ENCODE measurements at regions not wholly inside any gene's neighbourhood (a gene's known extent, or its start where the extent isn't known, plus 50 kb on each side); places are given as distances from the start of the nearest gene placed in this dataset.

GRCh38 chr7:156073366-156074052 lies 261.2 kb upstream of the SHH start:
- Histone ChIP-seq H3K9me3 (ENCODE audit: low read length) (no peaks in the 10 kb centered on the region), H3K4me1 (ENCODE audit: insufficient read depth, low read length) (no peaks in the 10 kb centered on the region), H3K36me3 (ENCODE audit: insufficient read depth, low read length) (no peaks in the 10 kb centered on the region), H3K27me3 (ENCODE audit: insufficient read depth, low read length, poor library complexity, severe bottlenecking) (no peaks in the 10 kb centered on the region), H3K4me3 (ENCODE audit: low read length) (no peak overlapping the region), H3K27ac (ENCODE audit: low read depth, low read length) (no peak overlapping the region)
- peaks cover 0 to 2% (median 0%) of the 10 kb centered on the region in 5 donors for H3K9me3 Mint-ChIP-seq
- no peak for DNase-seq
- ChIA-PET POLR2A (no interaction called here), CTCF (no interaction called here)
- no peak overlapping the region for H3K4me3 Mint-ChIP-seq
- H3K27me3 Mint-ChIP-seq, result peaks cover 0 to 6% of the 10 kb centered on the region in 2 donors
- no peak overlapping the region for H3K27ac Mint-ChIP-seq
- H3K4me1 Mint-ChIP-seq, result no peaks in the 10 kb centered on the region
- no peaks in the 10 kb centered on the region for H3K36me3 Mint-ChIP-seq

GRCh38 chr7:156071612-156072011 lies 259.3 kb upstream of the SHH start:
- Mint-ChIP-seq H3K36me3 (no peaks in the 10 kb centered on the region), H3K27me3 (peaks cover 0 to 7% of the 10 kb centered on the region in 2 donors), H3K27ac (no peak overlapping the region), H3K4me1 (no peaks in the 10 kb centered on the region), H3K4me3 (no peak overlapping the region), H3K9me3 (peaks cover 0 to 2% (median under 1%) of the 10 kb centered on the region in 5 donors)
- H3K27ac ChIP-seq (ENCODE audit: low read depth, low read length), result no peak overlapping the region
- H3K27me3 ChIP-seq (ENCODE audit: insufficient read depth, low read length, poor library complexity, severe bottlenecking), result no peaks in the 10 kb centered on the region
- H3K4me3 ChIP-seq (ENCODE audit: low read length), result no peak overlapping the region
- no peaks in the 10 kb centered on the region for H3K4me1 ChIP-seq (ENCODE audit: insufficient read depth, low read length)
- DNase-seq, result no peak
- no peaks in the 10 kb centered on the region for H3K36me3 ChIP-seq (ENCODE audit: insufficient read depth, low read length)
- CTCF ChIA-PET, result no interaction called here
- H3K9me3 ChIP-seq (ENCODE audit: low read length), result no peaks in the 10 kb centered on the region
- POLR2A ChIA-PET, result no interaction called here

DNA sequence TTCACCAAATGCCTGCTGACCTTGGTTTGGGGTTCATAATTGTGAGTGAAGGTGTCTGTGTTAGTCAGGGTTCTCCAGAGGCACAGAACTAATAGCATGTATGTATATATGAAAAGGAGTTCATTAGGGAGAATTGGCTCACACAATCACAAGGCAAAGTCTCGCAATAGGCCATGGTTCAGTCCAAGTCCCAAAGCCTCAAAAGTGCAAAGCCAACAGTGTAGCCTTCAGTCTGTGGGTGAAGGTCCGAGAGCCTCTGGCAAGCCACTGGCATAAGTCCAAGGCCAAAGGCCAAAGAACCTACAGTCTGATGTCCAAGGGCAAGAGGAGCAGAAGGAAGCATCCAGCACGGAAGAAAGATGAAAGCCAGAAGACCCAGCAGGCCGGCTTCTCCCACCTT lies 257.6 kb upstream of the SHH start:
- CTCF ChIA-PET, result no interaction called here
- Mint-ChIP-seq H3K36me3 (no peaks in the 10 kb centered on the region), H3K4me3 (no peak overlapping the region), H3K9me3 (peaks cover 0 to 4% (median 2%) of the 10 kb centered on the region in 5 donors), H3K27ac (no peak overlapping the region), H3K27me3 (peaks cover 0 to 5% of the 10 kb centered on the region in 2 donors), H3K4me1 (no peaks in the 10 kb centered on the region)
- POLR2A ChIA-PET, result no interaction called here
- no peaks in the 10 kb centered on the region for H3K4me1 ChIP-seq (ENCODE audit: insufficient read depth, low read length)
- no peak overlapping the region for H3K27ac ChIP-seq (ENCODE audit: low read depth, low read length)
- no peak for DNase-seq
- no peaks in the 10 kb centered on the region for H3K9me3 ChIP-seq (ENCODE audit: low read length)
- H3K4me3 ChIP-seq (ENCODE audit: low read length), result no peak overlapping the region
- H3K27me3 ChIP-seq (ENCODE audit: insufficient read depth, low read length, poor library complexity, severe bottlenecking), result no peaks in the 10 kb centered on the region
- H3K36me3 ChIP-seq (ENCODE audit: insufficient read depth, low read length), result no peaks in the 10 kb centered on the region

- no peak overlapping the region for H3K4me3 Mint-ChIP-seq
- no peak for DNase-seq
- H3K4me1 Mint-ChIP-seq, result no peaks in the 10 kb centered on the region
- peaks cover 0 to 4% (median 2%) of the 10 kb centered on the region in 5 donors for H3K9me3 Mint-ChIP-seq
- no peaks in the 10 kb centered on the region for H3K36me3 Mint-ChIP-seq
- H3K36me3 ChIP-seq (ENCODE audit: insufficient read depth, low read length), result no peaks in the 10 kb centered on the region
- ChIA-PET CTCF (no interaction called here), POLR2A (no interaction called here)
- H3K27ac Mint-ChIP-seq, result no peak overlapping the region
- H3K27me3 ChIP-seq (ENCODE audit: insufficient read depth, low read length, poor library complexity, severe bottlenecking), result no peaks in the 10 kb centered on the region
- peaks cover 0 to 5% of the 10 kb centered on the region in 2 donors for H3K27me3 Mint-ChIP-seq
- no peak overlapping the region for H3K4me3 ChIP-seq (ENCODE audit: low read length)
- H3K4me1 ChIP-seq (ENCODE audit: insufficient read depth, low read length), result no peaks in the 10 kb centered on the region
- no peaks in the 10 kb centered on the region for H3K9me3 ChIP-seq (ENCODE audit: low read length)
- H3K27ac ChIP-seq (ENCODE audit: low read depth, low read length), result no peak overlapping the region
Observed at GRCh38 chr7:156067156-156067555, 254.9 kb upstream of the SHH start.

GRCh38 chr7:156065400-156065799 lies 253.1 kb upstream of the SHH start:
- no peak for DNase-seq
- no peaks in the 10 kb centered on the region for H3K36me3 Mint-ChIP-seq
- no peak overlapping the region for H3K27ac Mint-ChIP-seq
- no peaks in the 10 kb centered on the region for H3K4me1 ChIP-seq (ENCODE audit: insufficient read depth, low read length)
- no peak overlapping the region for H3K4me3 ChIP-seq (ENCODE audit: low read length)
- no peak overlapping the region for H3K27ac ChIP-seq (ENCODE audit: low read depth, low read length)
- no peak overlapping the region for H3K4me3 Mint-ChIP-seq
- CTCF ChIA-PET, result no interaction called here
- no peaks in the 10 kb centered on the region for H3K27me3 ChIP-seq (ENCODE audit: insufficient read depth, low read length, poor library complexity, severe bottlenecking)
- no peaks in the 10 kb centered on the region for H3K4me1 Mint-ChIP-seq
- peaks cover 0 to 7% (median 4%) of the 10 kb centered on the region in 5 donors for H3K9me3 Mint-ChIP-seq
- POLR2A ChIA-PET, result no interaction called here
- H3K9me3 ChIP-seq (ENCODE audit: low read length), result no peaks in the 10 kb centered on the region
- peaks cover 0 to 8% of the 10 kb centered on the region in 2 donors for H3K27me3 Mint-ChIP-seq
- no peaks in the 10 kb centered on the region for H3K36me3 ChIP-seq (ENCODE audit: insufficient read depth, low read length)

DNA sequence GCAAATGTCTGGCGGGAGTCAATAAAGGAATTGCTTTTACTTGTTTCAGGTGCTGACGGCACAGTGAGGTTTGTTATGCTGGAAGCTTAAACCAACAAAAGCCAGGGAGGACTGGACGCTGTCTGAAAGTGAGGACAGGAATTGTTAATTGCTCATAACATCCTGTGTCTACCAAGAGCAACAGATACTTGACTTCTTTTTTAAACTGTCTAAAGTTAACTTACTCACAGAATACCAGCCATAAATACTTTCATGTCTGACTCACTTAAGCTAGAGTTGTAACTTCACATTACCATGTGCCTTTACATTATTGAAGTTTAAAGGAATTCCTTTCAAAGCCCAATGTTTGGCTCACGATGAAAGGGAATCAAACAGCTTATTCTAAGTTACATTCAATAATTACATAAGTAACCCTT lies 252.7 kb upstream of the SHH start:
- Mint-ChIP-seq H3K36me3 (no peaks in the 10 kb centered on the region), H3K4me1 (no peaks in the 10 kb centered on the region), H3K27me3 (peaks cover 0 to 8% of the 10 kb centered on the region in 2 donors), H3K9me3 (peaks cover 3 to 7% (median 4%) of the 10 kb centered on the region in 5 donors), H3K4me3 (no peak overlapping the region), H3K27ac (no peak overlapping the region)
- Histone ChIP-seq H3K4me1 (ENCODE audit: insufficient read depth, low read length) (no peaks in the 10 kb centered on the region), H3K27ac (ENCODE audit: low read depth, low read length) (no peak overlapping the region), H3K9me3 (ENCODE audit: low read length) (no peaks in the 10 kb centered on the region), H3K36me3 (ENCODE audit: insufficient read depth, low read length) (no peaks in the 10 kb centered on the region), H3K4me3 (ENCODE audit: low read length) (no peak overlapping the region), H3K27me3 (ENCODE audit: insufficient read depth, low read length, poor library complexity, severe bottlenecking) (no peaks in the 10 kb centered on the region)
- CTCF ChIA-PET, result no interaction called here
- POLR2A ChIA-PET, result no interaction called here
- DNase-seq, result no peak

- CTCF ChIA-PET, result no interaction called here
- no peak overlapping the region for H3K27ac Mint-ChIP-seq
- no peaks in the 10 kb centered on the region for H3K36me3 Mint-ChIP-seq
- peaks cover 1 to 7% (median 4%) of the 10 kb centered on the region in 5 donors for H3K9me3 Mint-ChIP-seq
- H3K4me1 Mint-ChIP-seq, result no peaks in the 10 kb centered on the region
- H3K27me3 Mint-ChIP-seq, result peaks cover 0 to 8% of the 10 kb centered on the region in 2 donors
- H3K4me3 ChIP-seq (ENCODE audit: low read length), result no peak overlapping the region
- no peak for DNase-seq
- H3K27ac ChIP-seq (ENCODE audit: low read depth, low read length), result no peak overlapping the region
- H3K36me3 ChIP-seq (ENCODE audit: insufficient read depth, low read length), result no peaks in the 10 kb centered on the region
- POLR2A ChIA-PET, result no interaction called here
- H3K27me3 ChIP-seq (ENCODE audit: insufficient read depth, low read length, poor library complexity, severe bottlenecking), result no peaks in the 10 kb centered on the region
- no peaks in the 10 kb centered on the region for H3K9me3 ChIP-seq (ENCODE audit: low read length)
- H3K4me1 ChIP-seq (ENCODE audit: insufficient read depth, low read length), result no peaks in the 10 kb centered on the region
- no peak overlapping the region for H3K4me3 Mint-ChIP-seq
Observed at GRCh38 chr7:156063241-156063810, 251.1 kb upstream of the SHH start.

DNA sequence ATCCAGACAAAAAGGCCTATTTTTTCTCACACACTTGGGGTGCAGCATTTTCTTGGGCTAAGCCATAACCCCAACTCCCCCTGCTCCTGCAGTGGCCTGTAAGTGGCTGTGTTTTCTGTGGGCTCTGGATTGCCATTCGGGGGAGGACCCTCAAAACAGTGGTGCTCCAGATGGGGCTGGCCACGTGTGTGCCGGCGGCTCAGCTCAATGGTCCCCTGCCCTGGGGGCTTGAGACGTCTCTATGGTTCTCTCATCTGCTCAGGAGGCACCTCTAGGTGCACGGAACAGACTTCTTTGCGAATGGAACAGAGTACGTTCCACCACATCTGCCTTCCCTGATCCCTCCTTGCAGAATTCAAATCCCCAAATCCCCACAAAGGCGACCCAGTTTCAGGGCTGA lies 250.0 kb upstream of the SHH start:
- Histone ChIP-seq H3K4me3 (ENCODE audit: low read length) (no peak overlapping the region), H3K9me3 (ENCODE audit: low read length) (no peaks in the 10 kb centered on the region), H3K36me3 (ENCODE audit: insufficient read depth, low read length) (no peaks in the 10 kb centered on the region), H3K4me1 (ENCODE audit: insufficient read depth, low read length) (no peaks in the 10 kb centered on the region), H3K27ac (ENCODE audit: low read depth, low read length) (no peak overlapping the region), H3K27me3 (ENCODE audit: insufficient read depth, low read length, poor library complexity, severe bottlenecking) (no peaks in the 10 kb centered on the region)
- DNase-seq, result no peak
- Mint-ChIP-seq H3K4me1 (no peaks in the 10 kb centered on the region), H3K27ac (no peak overlapping the region), H3K4me3 (no peak overlapping the region), H3K27me3 (peaks cover 0 to 7% of the 10 kb centered on the region in 2 donors), H3K36me3 (no peaks in the 10 kb centered on the region), H3K9me3 (peaks cover 1 to 7% (median 4%) of the 10 kb centered on the region in 5 donors)
- POLR2A ChIA-PET, result no interaction called here
- CTCF ChIA-PET, result no interaction called here

All from CD8-positive, alpha-beta memory T cell (primary cell).